ENCODE measurements at regions not wholly inside any gene's neighbourhood (a gene's known extent, or its start where the extent isn't known, plus 50 kb on each side); places are given as distances from the start of the nearest gene placed in this dataset.

- no peak overlapping the region for H3K4me3 ChIP-seq (ENCODE audit: insufficient read depth, low read depth, low read length)
- no peak overlapping the region for H3K4me2 ChIP-seq (ENCODE audit: low read depth, low read length)
- no peaks in the 10 kb centered on the region for H3K9me1 ChIP-seq (ENCODE audit: insufficient read depth, low read length)
- BruUV-seq (replicated peaks) = no TSS peak
- H3K4ac ChIP-seq (ENCODE audit: low read depth, low read length) = no peak overlapping the region
- dilution Hi-C loops (cut with HindIII; ENCODE audit: low sequenced_read_pairs, unreplicated experiment) (no loop called here), intact Hi-C loops (cut with micrococcal nuclease) (no loop called here), in situ Hi-C loops (cut with MboI; ENCODE audit: low sequenced_read_pairs) (no loop called here)
- ChIA-PET POLR2A (ENCODE audit: unreplicated experiment) (no interaction called here), CTCF (no interaction called here)
- no peaks in the 10 kb centered on the region for H4K20me1 ChIP-seq (ENCODE audit: insufficient read depth, low read length)
- no peak overlapping the region for H4K5ac ChIP-seq (ENCODE audit: low read depth, low read length)
- H3K9ac ChIP-seq (ENCODE audit: low read depth, low read length) = no peak overlapping the region
- no peaks in the 10 kb centered on the region for H3K36me3 ChIP-seq (ENCODE audit: control insufficient read depth, insufficient read depth, low read length)
- H3K56ac ChIP-seq (ENCODE audit: extremely low read depth, insufficient read depth, low read length) = no peak overlapping the region
- H2BK5ac ChIP-seq (ENCODE audit: low read depth, low read length, poor library complexity, severe bottlenecking) = no peak overlapping the region
- no peak overlapping the region for H3K27ac ChIP-seq (ENCODE audit: insufficient read depth, low read length)
- H3K27me3 ChIP-seq (ENCODE audit: control insufficient read depth, insufficient read depth, low read length) = no peaks in the 10 kb centered on the region
- no peak overlapping the region for H2AFZ ChIP-seq (replicated peaks; ENCODE audit: low read length, poor library complexity)
- H2AK5ac ChIP-seq (ENCODE audit: low read depth, low read length) = no peak overlapping the region
- no peak overlapping the region for H3K18ac ChIP-seq (ENCODE audit: low read depth, low read length)
- H2AK9ac ChIP-seq (replicated peaks; ENCODE audit: low read depth, low read length, poor library complexity) = no peak overlapping the region
- no CpG with 5 or more reads among the region's 1 CpG for WGBS, 2 experiments (ENCODE audit: extremely low coverage in 2 of 2, insufficient read length in 1 of 2)
- no peak overlapping the region for H3K14ac ChIP-seq (replicated peaks; ENCODE audit: low read depth, low read length)
- DNase-seq (no peak), ATAC-seq (ENCODE audit: low read depth) (no peak)
- H2BK120ac ChIP-seq (ENCODE audit: low read depth, low read length) = no peak overlapping the region
- H2BK15ac ChIP-seq (ENCODE audit: low read depth, low read length) = no peak overlapping the region
- H3K23ac ChIP-seq (ENCODE audit: low read depth, low read length) = no peak overlapping the region
- H4K8ac ChIP-seq (ENCODE audit: low read depth in 2 of 2, low read length in 2 of 2) = no peak overlapping the region
- no peak overlapping the region for H2BK20ac ChIP-seq (ENCODE audit: low read depth, low read length)
- TF ChIP-seq NFE2L2 (IDR thresholded peaks at IDR 0.05; ENCODE audit: low read depth, low read length) (no peak), FOS (IDR thresholded peaks at IDR 0.05; ENCODE audit: low read depth, low read length) (no peak), MAZ (IDR thresholded peaks at IDR 0.05; ENCODE audit: borderline replicate concordance, low read depth, low read length) (no peak), CEBPB (IDR thresholded peaks at IDR 0.05; ENCODE audit: low read depth, low read length) (no peak), BHLHE40 (IDR thresholded peaks at IDR 0.05; ENCODE audit: low read depth, low read length) (no peak), RAD21 (IDR thresholded peaks at IDR 0.05; ENCODE audit: low read length) (no peak), SMC3 (IDR thresholded peaks at IDR 0.05; ENCODE audit: low read depth, low read length) (no peak), POLR2A (IDR thresholded peaks at IDR 0.05; ENCODE audit: low read depth, low read length) (no peak), RFX5 (IDR thresholded peaks at IDR 0.05; ENCODE audit: low read depth, low read length) (no peak), MXI1 (IDR thresholded peaks at IDR 0.05; ENCODE audit: borderline replicate concordance, low read depth, low read length) (no peak), CTCF (conservative IDR thresholded peaks at IDR 0.05; ENCODE audit: low read depth, low read length) (no peak), CHD1 (IDR thresholded peaks at IDR 0.05; ENCODE audit: low read depth, low read length) (no peak), RCOR1 (IDR thresholded peaks at IDR 0.05; ENCODE audit: insufficient replicate concordance, low read length) (no peak), MAFK (IDR thresholded peaks at IDR 0.05; ENCODE audit: low read depth, low read length) (no peak), USF2 (IDR thresholded peaks at IDR 0.05; ENCODE audit: low read depth, low read length) (no peak), ELK1 (IDR thresholded peaks at IDR 0.05; ENCODE audit: borderline replicate concordance, low read depth, low read length) (no peak)
- H4K91ac ChIP-seq (ENCODE audit: insufficient read depth, low read depth, low read length) = no peak overlapping the region
- peaks cover 3% of the 10 kb centered on the region for H3K9me3 ChIP-seq (ENCODE audit: control insufficient read depth, insufficient read depth, low read length)
- no peaks in the 10 kb centered on the region for H3K4me1 ChIP-seq (ENCODE audit: control insufficient read depth, insufficient read depth, low read length)
- H3K79me1 ChIP-seq (ENCODE audit: low read depth in 1 of 2, low read length in 2 of 2) = no peaks in the 10 kb centered on the region
These were observed 268.1 kb downstream of the IPO8 start for GRCh38 chr12:30427555-30427954.
